ENCODE measurements at regions not wholly inside any gene's neighbourhood (a gene's known extent, or its start where the extent isn't known, plus 50 kb on each side); places are given as distances from the start of the nearest gene placed in this dataset.

GRCh38 chr13:37981932-37982331, 112.4 kb upstream of the TRPC4 start:
- TF ChIP-seq POLR2A (IDR thresholded peaks at IDR 0.05) (no peak), CTCF (IDR thresholded peaks at IDR 0.05) (no peak)
